ENCODE measurements at regions not wholly inside any gene's neighbourhood (a gene's known extent, or its start where the extent isn't known, plus 50 kb on each side); places are given as distances from the start of the nearest gene placed in this dataset.
"Not testable (repeated sequence)": the region's sequence is repeated elsewhere in the genome, so short reads cannot be mapped to it uniquely, and the experiment has no call there.

DNA sequence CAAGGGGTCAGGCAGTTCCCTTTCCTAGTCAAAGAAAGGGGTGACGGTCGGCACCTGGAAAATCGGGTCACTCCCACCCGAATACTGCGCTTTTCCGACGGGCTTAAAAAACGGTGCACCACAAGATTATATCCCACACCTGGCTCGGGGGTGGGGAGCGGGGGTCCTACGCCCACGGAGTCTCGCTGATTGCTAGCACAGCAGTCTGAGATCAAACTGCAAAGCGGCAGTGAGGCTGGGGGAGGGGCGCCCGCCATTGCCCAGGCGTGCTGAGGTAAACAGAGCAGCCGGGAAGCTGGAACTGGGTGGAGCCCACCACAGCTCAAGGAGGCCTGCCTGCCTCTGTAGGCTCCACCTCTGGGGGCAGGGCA is 1890.5 kb upstream of the FLRT2 start:
- DNase-seq (ENCODE audit: low read depth, low spot score) = not testable (repeated sequence)

GRCh38 chr14:83646228-83646627 is 1883.7 kb upstream of the FLRT2 start:
- DNase-seq (ENCODE audit: low read depth, low spot score) = no peak

- DNase-seq (ENCODE audit: low read depth, low spot score) = no peak
These were observed 1869.3 kb upstream of the FLRT2 start for GRCh38 chr14:83660597-83660996.

DNA sequence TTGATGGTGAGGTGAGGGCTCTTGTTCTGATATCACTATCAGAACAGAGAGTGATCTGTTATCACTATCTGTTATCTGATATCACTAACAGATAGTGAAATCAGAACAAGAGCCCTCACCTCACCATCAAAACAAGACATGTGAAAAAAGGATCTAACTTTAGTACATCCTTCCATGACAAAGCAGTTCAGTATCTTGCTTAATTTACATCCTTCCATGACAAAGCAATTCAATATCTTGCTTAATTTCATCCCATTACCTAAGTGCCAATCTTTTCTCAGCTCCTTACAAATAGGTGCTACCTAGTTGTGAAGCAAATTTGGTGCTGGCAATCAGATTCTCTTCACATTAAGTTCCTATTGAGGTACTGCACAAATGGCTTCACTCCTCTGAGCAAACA is 1865.6 kb upstream of the FLRT2 start:
- no peak for DNase-seq (ENCODE audit: low read depth, low spot score)

- DNase-seq (ENCODE audit: low read depth, low spot score) = no peak
These were observed 1840.7 kb upstream of the FLRT2 start for GRCh38 chr14:83689265-83689664.

DNA sequence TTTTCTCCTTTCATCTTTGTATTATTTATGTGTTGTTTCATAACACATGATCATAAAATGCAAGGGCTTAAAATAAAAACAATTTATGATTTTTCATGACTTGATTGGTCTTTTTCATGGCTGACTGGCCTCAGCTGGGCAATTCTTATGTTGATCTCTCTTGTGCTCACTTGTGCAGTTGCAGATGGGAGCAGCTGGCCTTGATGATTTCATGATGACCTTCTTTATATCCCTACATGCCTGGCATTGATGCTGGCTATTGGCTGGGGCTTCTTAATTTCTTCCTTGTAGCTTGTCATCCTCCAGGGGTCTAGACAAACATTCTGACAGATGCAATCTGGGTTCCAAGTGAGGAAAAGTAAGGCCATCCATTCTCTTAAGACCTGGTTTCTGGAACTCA is 1832.8 kb upstream of the FLRT2 start:
- DNase-seq (ENCODE audit: low read depth, low spot score) = no peak

DNA sequence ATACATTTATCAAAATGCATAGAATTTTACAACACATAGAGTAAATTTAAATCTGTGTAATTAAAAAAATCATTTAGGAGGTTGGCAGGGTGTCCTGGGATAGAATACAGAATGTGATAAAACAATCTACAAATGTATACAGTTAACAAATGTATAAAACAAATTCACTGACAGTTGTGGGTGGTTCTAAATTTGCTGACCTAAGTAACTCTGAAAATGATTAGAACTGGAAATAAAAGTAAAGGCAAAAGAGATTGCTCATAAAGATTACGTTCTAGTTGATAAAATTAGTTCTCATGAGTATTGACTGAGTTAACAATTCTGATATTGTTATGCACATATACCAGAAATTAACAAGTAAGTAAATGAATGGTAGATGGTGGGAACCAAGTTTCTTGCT is 1827.3 kb upstream of the FLRT2 start:
- no peak for DNase-seq (ENCODE audit: low read depth, low spot score)

DNA sequence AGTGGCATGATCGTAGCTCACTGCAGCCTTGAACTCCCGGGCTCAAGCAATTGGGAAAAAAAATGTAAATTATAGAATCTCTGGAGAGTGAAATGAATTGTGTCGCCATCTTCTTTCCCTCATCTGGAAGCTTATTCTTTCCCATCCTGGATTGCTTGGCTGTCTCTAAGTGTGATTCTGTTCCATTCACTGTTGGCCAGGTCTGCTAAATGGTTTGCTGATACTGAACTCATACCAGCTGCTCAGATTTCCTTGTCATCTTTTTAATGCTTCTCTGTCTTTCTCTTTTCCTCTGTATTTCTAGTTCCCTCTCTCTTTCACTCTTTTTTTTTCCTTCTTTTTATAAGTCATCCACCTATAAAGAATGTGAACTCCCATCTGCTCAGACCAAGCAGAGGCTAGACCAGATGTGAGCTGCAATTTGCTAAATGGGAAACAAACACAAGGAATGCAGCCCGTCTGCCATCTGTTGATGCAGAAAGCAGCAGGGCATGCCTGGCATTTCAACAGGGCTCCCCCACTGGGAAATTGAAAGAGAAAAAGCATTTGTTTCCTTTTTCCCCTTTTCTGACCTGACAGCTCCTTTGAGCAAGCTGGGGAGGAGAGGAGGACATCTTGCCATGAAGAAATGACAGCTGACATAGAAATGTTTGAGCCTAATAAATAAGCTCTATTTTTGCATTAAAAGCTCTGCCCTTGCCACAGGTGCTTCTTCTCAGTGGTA is 1823.6 kb upstream of the FLRT2 start:
- DNase-seq (ENCODE audit: low read depth, low spot score) = no peak

GRCh38 chr14:83707056-83707455 is 1822.9 kb upstream of the FLRT2 start:
- no peak for DNase-seq (ENCODE audit: low read depth, low spot score)

GRCh38 chr14:83709116-83709515 is 1820.8 kb upstream of the FLRT2 start:
- no peak for DNase-seq (ENCODE audit: low read depth, low spot score)

GRCh38 chr14:83711046-83711445 is 1818.9 kb upstream of the FLRT2 start:
- no peak for DNase-seq (ENCODE audit: low read depth, low spot score)

DNA sequence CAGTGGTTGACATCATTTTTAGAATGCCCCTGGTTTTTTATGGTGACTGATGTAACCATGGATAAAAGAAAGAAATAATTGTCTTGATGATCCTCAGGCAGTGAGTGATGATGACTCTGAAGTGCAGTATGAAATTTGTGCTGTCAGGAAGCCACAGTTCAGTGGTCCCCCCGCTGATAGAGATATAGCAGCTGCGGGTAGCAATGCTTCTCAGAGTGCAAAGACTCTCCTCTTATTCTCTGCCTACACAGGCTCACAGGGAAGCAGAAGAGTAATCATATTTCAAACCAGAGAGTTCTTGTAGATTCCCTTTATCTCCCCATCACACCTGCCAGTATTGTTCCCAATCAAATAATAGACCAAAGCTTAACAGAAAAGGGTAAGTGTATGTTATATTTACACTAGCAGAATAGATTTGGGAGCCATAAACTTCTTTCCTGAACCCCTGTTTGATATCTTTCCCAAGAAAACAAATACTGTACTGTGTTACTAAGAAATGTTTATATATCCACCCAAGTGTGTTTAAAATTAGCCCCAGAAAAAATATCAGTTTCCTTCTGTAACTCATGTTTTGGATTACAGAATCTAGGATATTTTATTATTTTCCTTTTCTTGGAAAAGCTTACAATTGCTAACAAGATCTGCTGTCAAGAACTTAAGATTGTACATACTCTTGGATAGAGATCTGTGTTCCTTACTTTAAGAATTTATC is 1817.4 kb upstream of the FLRT2 start:
- peak; percentile 18 for DNase-seq (ENCODE audit: low read depth, low spot score)

DNA sequence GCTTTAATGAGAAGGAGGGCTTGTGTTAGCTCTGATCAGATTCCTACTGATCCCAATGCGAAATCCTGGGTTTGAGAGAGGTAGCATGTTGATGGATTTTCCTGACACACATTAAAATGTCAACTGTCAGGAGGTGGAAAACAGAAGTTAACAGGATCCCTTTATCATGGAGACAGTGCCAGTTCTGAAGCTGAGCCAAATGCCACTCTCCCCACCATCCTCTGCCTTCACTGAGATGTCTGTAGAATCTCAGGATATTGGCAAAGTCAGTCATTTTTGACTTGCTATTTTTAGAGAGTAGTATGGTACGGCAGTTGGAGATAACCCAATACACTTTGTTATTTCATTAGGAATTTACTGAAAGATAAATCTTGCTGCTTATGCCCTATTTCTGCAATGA is 1816.2 kb upstream of the FLRT2 start:
- no peak for DNase-seq (ENCODE audit: low read depth, low spot score)

DNA sequence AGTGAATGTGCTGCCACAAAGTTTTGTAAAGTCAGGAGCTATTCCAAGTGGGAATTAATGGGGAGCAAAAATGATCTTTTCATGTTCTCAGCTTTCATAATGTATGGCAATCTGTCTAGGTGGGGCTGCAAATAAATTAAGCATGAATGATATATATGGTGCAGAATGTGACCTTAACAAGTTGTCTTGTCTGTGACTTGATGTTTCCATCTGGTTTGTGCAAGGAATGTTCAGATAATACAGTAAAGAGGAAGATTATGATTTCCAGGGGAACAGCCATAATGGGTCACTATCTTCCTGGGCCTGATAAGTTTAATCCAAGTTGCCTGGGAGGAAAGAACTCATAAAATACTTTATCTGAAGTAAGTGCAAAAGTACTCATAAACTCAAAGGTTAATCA is 1815.8 kb upstream of the FLRT2 start:
- DNase-seq (ENCODE audit: low read depth, low spot score) = no peak

DNA sequence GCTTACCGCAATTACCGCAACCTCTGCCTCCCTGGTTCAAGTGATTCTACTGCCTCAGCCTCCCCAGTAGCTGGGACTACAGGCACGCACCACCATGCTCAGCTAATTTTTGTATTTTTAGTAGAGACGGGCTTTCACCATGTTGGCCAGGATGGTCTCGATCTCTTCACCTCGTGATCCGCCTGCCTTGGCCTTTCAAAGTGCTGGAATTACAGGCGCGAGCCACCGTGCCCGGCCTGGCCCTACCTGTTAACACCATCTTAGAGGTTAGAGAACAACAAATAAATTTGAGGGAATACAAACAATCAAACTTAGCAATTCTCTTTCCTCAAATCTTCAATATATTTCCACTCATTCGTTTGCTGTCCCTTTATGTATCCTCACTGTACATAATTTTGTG is 1810.5 kb upstream of the FLRT2 start:
- not testable (repeated sequence) for DNase-seq (ENCODE audit: low read depth, low spot score)

DNA sequence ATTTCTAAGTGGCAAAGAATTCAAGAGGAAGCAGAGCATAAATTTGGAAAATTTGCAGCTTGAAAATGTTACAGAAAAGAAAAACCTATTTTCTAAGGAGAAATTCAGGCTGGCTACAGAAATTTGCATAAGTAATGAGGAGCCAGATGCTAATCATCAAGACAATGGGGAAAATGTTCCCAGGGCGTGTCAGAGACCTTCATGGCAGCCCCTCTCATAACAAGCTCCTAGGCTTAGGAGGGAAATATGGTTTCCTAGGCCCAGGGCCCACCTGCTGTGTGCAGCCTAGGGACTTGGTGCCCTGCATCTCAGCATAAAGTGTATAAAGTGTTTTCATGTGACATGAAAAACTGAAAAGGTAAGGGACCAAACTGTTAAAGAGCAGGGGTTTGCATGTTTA is 1796.3 kb upstream of the FLRT2 start:
- DNase-seq (ENCODE audit: low read depth, low spot score) = no peak

DNA sequence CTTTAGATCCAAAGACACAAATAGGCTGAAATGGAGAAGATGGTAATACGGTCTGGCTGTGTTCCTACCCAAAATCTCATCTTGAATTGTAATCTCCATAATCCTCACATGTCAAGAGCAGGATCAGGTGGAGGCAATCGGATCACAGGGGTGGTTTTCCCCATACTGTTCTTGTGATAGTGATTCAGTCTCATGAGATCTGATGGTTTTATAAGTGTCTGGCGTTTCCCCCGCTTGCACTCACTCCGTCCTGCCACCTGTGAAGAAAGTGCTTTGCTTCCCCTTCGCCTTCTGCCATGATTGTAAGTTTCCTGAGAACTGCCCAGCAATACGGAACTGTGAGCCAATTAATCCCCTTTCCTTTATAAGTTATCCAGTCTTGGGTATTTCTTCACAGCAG is 1795.5 kb upstream of the FLRT2 start:
- DNase-seq (ENCODE audit: low read depth, low spot score) = no peak

- DNase-seq (ENCODE audit: low read depth, low spot score) = no peak
These were observed 1788.7 kb upstream of the FLRT2 start for GRCh38 chr14:83741269-83741668.

DNA sequence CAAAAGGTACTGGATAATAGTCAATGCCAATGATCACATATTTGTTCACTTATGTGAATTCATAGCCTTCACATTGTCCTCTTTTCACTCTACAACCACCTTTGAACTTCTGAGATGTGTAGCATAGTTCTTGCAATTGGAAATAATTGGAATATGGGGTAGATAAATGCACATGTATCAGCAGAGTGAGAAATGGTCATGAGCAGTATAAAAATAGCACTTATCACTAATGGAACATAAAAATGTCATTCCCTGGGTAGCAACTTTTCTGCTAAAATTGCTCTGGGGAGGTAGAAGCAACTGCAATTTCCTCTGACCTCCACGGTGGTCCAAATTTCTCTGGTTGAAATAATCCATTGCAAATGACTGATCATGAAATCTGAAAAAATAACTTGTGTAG is 1785.7 kb upstream of the FLRT2 start:
- no peak for DNase-seq (ENCODE audit: low read depth, low spot score)

- DNase-seq (ENCODE audit: low read depth, low spot score) = no peak
These were observed 1785.1 kb upstream of the FLRT2 start for GRCh38 chr14:83744891-83745290.

GRCh38 chr14:83746336-83746735 is 1783.6 kb upstream of the FLRT2 start:
- DNase-seq (ENCODE audit: low read depth, low spot score) = no peak

DNA sequence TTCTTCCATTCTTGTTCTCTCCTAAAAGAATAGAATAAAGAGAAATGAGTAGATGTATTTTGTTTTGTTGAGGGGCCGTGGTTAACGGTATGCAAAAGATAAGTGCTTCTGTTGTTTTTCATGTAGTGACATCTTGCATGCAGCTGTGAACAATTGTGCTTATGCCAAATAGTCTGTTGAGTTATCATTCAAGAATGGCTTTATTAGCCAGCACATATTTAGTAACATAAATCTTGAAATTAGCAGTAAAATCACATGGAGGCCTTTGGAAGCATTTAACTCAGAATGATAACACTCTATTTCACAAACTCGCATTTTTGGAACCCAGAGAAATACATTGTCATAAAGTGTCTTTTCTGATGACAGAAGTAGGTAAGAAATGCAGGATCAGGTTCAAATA is 1772.0 kb upstream of the FLRT2 start:
- no peak for DNase-seq (ENCODE audit: low read depth, low spot score)

Data from brain pericyte (primary cell).